Ovary (tissue), 3 donors: ENCODE measurements at regions not wholly inside any gene's neighbourhood (a gene's known extent, or its start where the extent isn't known, plus 50 kb on each side); places are given as distances from the start of the nearest gene placed in this dataset.

Experiments used
- CTCF ChIP-seq, 3 donors: fragments of 450-650 bp in 2 of 3; fragments of 200-600 bp in 1 of 3; IDR thresholded peaks; one replicate each; pipeline versions ENCODE4 v1.5.1 to v1.8.0; 2016 to 2022; ENCODE audit warnings: antibody characterized with exemption in 3 of 3, mild to moderate bottlenecking in 1 of 3
- POLR2A ChIP-seq: fragments of 450-650 bp; IDR thresholded peaks from one replicate; pipeline ENCODE4 v1.6.1; 2017; ENCODE audit warnings: antibody characterized with exemption, mild to moderate bottlenecking, moderate library complexity
- donor health status: DM: no; HTN: no; CAD: no.

DNA sequence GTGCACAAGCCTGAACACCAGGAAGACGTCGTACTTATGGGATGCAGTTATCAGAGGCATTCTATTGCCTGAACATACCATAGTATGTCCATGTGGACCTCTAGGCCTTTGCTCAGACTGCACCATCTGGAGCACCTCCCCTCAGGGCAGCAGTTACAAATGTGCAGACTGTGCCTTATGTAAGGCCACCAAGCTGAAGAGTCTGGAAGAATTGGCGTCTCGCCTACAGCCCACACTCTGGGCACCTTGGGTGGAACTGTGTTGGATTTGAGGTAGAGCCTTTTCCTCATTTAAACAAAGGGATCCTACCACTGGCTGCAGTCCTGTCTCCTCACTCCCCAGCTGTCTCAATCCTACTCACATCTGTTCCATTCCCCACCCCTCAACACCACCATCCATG, 204.3 kb upstream of the FRMD6 start:
- TF ChIP-seq CTCF (IDR thresholded peaks at IDR 0.05) (no peak), POLR2A (no peak)
